Neutrophil (primary cell): ENCODE measurements at regions not wholly inside any gene's neighbourhood (a gene's known extent, or its start where the extent isn't known, plus 50 kb on each side); places are given as distances from the start of the nearest gene placed in this dataset.

Experiments used
- H3K27ac ChIP-seq: fragments of 200-600 bp; sonication (generic); 2 replicates; pipeline ENCODE4 v1.5.1; 2016; ENCODE audit warnings: mild to moderate bottlenecking, moderate library complexity
- H3K27me3 ChIP-seq: fragments of 200-600 bp; sonication (generic); 2 replicates; pipeline ENCODE4 v1.6.0; 2016; ENCODE audit warnings: mild to moderate bottlenecking
- H3K36me3 ChIP-seq: fragments of 200-600 bp; sonication (generic); 2 replicates; pipeline ENCODE4 v1.5.1; 2017
- H3K4me1 ChIP-seq, 2 experiments: fragments of 200-600 bp in 1 of 2; sonication (generic) in 1 of 2; 1 replicate in 1 of 2; 2 replicates in 1 of 2; pipeline versions ENCODE4 v1.5.1 to v1.6.1; 2013 to 2016; ENCODE audit warnings: low read depth in 1 of 2, low read length in 1 of 2, mild to moderate bottlenecking in 1 of 2, moderate library complexity in 1 of 2; ENCODE audit not compliant: control insufficient read depth in 1 of 2, insufficient read depth in 1 of 2
- H3K4me3 ChIP-seq, 2 experiments: fragments of 200-600 bp in 1 of 2; sonication (generic) in 1 of 2; 1 replicate in 1 of 2; 2 replicates in 1 of 2; pipeline ENCODE4 v1.5.1; 2013 to 2016; ENCODE audit warnings: low read depth in 1 of 2, low read length in 1 of 2, mild to moderate bottlenecking in 1 of 2, moderate library complexity in 1 of 2
- H3K9me3 ChIP-seq: fragments of 200-600 bp; sonication (generic); 2 replicates; pipeline ENCODE4 v1.5.1; 2016
- TF ChIP-seq, protein P1 (sequence below): fragments of 200-600 bp; sonication (generic); IDR thresholded peaks from 2 replicates; pipeline ENCODE4 v1.5.1; 2016; ENCODE audit warnings: antibody characterized with exemption

DNA sequence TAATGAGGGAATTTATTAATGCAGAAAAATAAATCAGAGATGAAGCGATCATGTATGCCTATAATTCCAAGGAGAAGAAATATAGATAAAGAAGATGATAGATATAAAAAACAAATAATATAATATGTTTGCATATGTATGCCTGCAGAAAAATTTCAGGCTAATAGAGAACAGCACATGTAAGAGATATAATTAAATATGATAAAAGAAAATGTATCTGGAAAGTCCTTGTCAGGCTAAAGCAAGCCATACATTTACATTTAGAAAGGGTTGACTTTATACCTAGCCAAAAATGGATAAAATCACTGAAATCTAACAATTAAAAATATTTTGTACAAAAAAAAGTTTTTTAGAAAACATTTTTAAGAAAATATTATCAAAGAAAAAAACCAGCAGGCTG is 454.1 kb downstream of the C6orf118 start:
- TF ChIP-seq, protein P1, sequence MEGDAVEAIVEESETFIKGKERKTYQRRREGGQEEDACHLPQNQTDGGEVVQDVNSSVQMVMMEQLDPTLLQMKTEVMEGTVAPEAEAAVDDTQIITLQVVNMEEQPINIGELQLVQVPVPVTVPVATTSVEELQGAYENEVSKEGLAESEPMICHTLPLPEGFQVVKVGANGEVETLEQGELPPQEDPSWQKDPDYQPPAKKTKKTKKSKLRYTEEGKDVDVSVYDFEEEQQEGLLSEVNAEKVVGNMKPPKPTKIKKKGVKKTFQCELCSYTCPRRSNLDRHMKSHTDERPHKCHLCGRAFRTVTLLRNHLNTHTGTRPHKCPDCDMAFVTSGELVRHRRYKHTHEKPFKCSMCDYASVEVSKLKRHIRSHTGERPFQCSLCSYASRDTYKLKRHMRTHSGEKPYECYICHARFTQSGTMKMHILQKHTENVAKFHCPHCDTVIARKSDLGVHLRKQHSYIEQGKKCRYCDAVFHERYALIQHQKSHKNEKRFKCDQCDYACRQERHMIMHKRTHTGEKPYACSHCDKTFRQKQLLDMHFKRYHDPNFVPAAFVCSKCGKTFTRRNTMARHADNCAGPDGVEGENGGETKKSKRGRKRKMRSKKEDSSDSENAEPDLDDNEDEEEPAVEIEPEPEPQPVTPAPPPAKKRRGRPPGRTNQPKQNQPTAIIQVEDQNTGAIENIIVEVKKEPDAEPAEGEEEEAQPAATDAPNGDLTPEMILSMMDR: no peak
- no peaks in the 10 kb centered on the region for H3K27me3 ChIP-seq
- no peak overlapping the region for H3K27ac ChIP-seq
- no peak overlapping the region for H3K4me3 ChIP-seq
- no peaks in the 10 kb centered on the region for H3K36me3 ChIP-seq
- H3K9me3 ChIP-seq: no peaks in the 10 kb centered on the region
- no peaks in the 10 kb centered on the region for H3K4me1 ChIP-seq

DNA sequence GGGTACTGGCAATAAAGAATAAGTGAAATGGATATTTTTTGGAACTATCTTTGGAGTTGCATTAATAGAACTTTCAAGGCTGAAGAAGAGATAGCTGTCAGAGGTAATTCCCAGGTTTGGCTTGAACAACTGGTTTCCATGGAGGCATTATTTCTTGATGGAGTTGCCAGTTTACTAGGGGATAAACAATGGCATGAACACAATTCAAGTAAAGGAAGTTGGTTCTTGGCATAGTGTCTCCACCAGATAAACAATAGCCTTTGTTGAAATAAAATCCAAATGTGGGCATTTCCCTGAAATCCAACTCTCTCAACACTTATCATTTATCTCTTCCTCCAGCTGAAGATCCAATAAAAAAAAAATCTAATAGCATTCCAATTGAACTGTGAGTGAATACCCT is 454.9 kb downstream of the C6orf118 start:
- no peak overlapping the region for H3K27ac ChIP-seq
- H3K4me3 ChIP-seq: no peak overlapping the region
- TF ChIP-seq, protein P1: no peak
- H3K4me1 ChIP-seq: no peaks in the 10 kb centered on the region
- H3K27me3 ChIP-seq: no peaks in the 10 kb centered on the region
- no peaks in the 10 kb centered on the region for H3K36me3 ChIP-seq
- no peaks in the 10 kb centered on the region for H3K9me3 ChIP-seq

DNA sequence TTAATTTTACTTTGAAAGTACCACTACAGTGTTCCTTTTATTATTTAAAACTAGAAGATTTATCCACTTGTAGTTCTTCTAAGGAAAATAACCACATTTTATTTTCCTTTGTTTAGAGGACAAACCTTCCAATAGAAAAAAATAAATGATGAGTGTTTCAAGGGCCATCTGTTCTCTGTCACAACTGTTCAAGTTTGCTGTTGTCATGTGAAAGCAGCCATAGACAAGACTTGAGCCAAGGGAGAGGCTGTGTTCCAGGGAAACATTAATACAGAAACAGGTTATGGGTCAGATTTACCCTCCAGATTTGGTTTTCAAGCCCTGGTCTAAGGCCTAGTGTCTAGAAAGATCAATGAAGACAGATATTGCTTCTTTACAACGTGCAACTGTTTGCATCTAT is 463.6 kb downstream of the C6orf118 start:
- TF ChIP-seq, protein P1: no peak
- no peaks in the 10 kb centered on the region for H3K27me3 ChIP-seq
- H3K4me1 ChIP-seq: no peaks in the 10 kb centered on the region
- H3K9me3 ChIP-seq: no peaks in the 10 kb centered on the region
- no peak overlapping the region for H3K27ac ChIP-seq
- no peaks in the 10 kb centered on the region for H3K36me3 ChIP-seq
- no peak overlapping the region for H3K4me3 ChIP-seq

DNA sequence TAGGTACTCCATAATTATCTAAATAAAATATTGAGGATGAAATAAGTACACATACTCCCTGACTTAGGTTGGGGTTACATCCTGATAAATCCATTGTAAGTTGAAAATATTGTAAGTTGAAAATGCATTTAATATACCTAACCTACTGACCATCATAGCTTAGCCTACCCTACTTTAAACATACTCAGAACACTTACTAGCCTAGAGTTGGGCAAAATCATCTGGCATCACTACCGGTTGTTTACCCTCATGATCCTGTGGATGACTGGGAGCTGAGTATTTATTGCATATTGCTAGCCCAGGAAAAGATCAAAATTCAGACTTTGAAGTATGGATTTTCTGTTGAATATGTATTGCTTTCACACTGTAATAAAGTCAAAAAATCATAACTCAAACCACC is 467.3 kb downstream of the C6orf118 start:
- Histone ChIP-seq H3K4me1 (no peaks in the 10 kb centered on the region), H3K36me3 (no peaks in the 10 kb centered on the region), H3K27me3 (no peaks in the 10 kb centered on the region), H3K4me3 (no peak overlapping the region), H3K9me3 (no peaks in the 10 kb centered on the region), H3K27ac (no peak overlapping the region)
- TF ChIP-seq, protein P1: no peak

DNA sequence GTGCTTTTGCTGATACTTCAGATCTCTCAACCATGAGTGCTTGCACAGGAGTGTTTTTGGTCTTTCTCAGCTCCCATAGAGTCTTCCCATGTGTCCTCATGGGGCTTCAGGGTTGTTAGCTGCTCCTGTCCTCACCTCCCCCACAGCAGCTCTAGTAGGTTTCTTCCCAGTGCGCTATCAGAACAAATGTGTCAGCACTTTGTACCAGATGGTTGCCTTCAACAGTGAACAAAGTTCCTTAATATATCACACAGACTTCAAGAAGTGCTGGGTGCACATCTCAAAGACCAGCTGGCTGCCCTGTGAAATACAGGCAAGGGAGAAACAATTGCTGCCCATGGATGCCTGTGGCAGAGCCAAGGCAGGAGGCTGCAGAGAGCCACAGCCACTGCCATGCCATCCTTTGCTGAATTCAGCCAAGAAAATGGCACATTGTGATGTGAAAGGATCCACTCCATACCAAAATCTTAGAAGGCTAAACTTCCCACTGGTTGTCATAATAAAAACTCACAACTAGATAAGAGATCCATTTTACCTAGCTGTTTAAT is 471.3 kb downstream of the C6orf118 start:
- H3K27me3 ChIP-seq: no peaks in the 10 kb centered on the region
- no peak overlapping the region for H3K4me3 ChIP-seq
- H3K27ac ChIP-seq: no peak overlapping the region
- H3K9me3 ChIP-seq: no peaks in the 10 kb centered on the region
- TF ChIP-seq, protein P1: no peak
- no peaks in the 10 kb centered on the region for H3K4me1 ChIP-seq
- H3K36me3 ChIP-seq: no peaks in the 10 kb centered on the region

DNA sequence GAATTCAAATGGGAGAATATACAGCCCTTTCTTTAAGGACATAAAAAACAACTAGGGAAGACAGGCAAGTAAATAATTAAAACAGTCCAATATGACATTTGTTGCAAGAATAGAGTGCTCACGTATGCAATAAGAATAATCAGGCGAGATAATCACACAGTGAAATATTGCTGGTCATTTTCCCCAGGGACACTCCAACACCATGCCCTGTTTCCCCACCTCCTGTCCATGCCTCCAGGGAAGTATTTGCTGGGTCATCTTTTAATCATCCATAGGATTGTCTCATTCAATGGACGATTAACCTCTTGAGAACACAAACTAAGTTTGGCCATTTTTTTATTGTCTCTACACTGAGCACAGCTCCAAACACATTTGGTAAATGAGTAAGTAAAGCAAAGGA is 472.9 kb downstream of the C6orf118 start:
- H3K27ac ChIP-seq: no peak overlapping the region
- no peaks in the 10 kb centered on the region for H3K36me3 ChIP-seq
- H3K9me3 ChIP-seq: no peaks in the 10 kb centered on the region
- H3K4me3 ChIP-seq: no peak overlapping the region
- H3K4me1 ChIP-seq: no peaks in the 10 kb centered on the region
- TF ChIP-seq, protein P1: no peak
- no peaks in the 10 kb centered on the region for H3K27me3 ChIP-seq
